ENCODE measurements at regions not wholly inside any gene's neighbourhood (a gene's known extent, or its start where the extent isn't known, plus 50 kb on each side); places are given as distances from the start of the nearest gene placed in this dataset.

DNA sequence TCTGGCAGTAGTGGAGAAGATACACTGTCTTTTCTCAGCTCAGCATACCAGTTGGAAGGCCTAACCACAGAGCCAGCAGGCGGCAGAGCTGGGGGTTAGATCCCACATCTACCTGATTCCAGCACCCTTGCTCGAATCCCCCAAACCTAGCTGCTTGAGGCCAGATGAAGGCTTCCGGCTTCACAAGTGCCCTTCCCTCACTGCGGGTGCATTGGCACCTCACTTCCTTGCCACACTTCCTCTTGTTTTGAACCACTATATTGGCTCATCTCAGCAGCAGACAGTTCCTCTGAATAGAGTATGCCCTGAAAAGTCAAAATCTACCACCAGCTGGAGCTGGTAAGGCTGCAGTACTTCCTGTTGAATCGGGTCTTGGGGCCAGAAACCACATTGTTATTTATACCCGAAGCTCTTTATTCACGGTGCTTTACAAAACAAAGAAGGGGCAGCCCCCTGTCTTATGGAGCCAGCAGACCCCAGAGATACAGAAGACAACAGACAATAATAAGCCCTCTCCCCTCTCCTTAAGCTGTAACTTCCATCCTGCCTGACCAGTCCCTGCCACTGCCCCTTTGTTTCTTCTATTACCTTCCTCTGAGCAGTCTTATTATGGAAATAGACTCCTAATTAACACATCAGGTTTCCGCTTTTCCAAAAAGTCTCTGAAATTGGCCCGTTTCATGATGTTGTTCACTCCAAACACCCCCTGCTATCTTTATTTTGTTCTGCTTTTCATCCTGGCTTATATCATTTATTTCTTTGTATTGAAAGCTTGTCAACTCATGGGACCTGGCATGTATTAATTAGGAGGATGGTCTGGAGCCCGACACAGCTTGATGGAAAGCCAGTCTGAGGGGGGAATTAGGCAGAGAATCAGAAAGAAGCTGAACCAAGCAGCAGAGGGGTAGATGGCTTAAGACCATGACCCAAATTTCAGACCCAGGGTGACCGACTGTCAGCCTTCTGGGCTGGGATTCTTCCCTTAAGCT is 233.5 kb downstream of the EFCAB11 start:
- Histone ChIP-seq H3K79me2 (ENCODE audit: insufficient read depth, low read length) (no peaks in the 10 kb centered on the region), H3K4me2 (ENCODE audit: low read depth, low read length, poor library complexity, severe bottlenecking) (peak overlapping the region; percentile 43), H3K9me2 (replicated peaks; ENCODE audit: insufficient read depth, low read length) (no peaks in the 10 kb centered on the region), H4K20me1 (ENCODE audit: low read depth, low read length) (no peaks in the 10 kb centered on the region), H3K27ac (ENCODE audit: low read depth, low read length) (peak overlapping the region; percentile 58), H3K9me3 (ENCODE audit: insufficient read depth, low read length) (no peaks in the 10 kb centered on the region), H3K9ac (ENCODE audit: low read length) (peak overlapping the region; percentile 16), H3K27me3 (ENCODE audit: low read length) (no peaks in the 10 kb centered on the region), H3K36me3 (ENCODE audit: low read length) (no peaks in the 10 kb centered on the region), H3F3A (ENCODE audit: insufficient read depth) (peaks cover 14% of the 10 kb centered on the region), H3K4me3 (ENCODE audit: insufficient read depth, low read length, poor library complexity, severe bottlenecking) (no peak overlapping the region), H2AFZ (ENCODE audit: low read depth, low read length, severe bottlenecking) (peak overlapping the region; percentile 82)
- no peak for TF ChIP-seq EZH2phosphoT487 (conservative IDR thresholded peaks at IDR 0.05; ENCODE audit: low read length)
- TF ChIP-seq, protein P1, sequence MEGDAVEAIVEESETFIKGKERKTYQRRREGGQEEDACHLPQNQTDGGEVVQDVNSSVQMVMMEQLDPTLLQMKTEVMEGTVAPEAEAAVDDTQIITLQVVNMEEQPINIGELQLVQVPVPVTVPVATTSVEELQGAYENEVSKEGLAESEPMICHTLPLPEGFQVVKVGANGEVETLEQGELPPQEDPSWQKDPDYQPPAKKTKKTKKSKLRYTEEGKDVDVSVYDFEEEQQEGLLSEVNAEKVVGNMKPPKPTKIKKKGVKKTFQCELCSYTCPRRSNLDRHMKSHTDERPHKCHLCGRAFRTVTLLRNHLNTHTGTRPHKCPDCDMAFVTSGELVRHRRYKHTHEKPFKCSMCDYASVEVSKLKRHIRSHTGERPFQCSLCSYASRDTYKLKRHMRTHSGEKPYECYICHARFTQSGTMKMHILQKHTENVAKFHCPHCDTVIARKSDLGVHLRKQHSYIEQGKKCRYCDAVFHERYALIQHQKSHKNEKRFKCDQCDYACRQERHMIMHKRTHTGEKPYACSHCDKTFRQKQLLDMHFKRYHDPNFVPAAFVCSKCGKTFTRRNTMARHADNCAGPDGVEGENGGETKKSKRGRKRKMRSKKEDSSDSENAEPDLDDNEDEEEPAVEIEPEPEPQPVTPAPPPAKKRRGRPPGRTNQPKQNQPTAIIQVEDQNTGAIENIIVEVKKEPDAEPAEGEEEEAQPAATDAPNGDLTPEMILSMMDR (IDR thresholded peaks at IDR 0.05; ENCODE audit: insufficient read depth, low read length, poor library complexity, severe bottlenecking) = peak; percentile 10

DNA sequence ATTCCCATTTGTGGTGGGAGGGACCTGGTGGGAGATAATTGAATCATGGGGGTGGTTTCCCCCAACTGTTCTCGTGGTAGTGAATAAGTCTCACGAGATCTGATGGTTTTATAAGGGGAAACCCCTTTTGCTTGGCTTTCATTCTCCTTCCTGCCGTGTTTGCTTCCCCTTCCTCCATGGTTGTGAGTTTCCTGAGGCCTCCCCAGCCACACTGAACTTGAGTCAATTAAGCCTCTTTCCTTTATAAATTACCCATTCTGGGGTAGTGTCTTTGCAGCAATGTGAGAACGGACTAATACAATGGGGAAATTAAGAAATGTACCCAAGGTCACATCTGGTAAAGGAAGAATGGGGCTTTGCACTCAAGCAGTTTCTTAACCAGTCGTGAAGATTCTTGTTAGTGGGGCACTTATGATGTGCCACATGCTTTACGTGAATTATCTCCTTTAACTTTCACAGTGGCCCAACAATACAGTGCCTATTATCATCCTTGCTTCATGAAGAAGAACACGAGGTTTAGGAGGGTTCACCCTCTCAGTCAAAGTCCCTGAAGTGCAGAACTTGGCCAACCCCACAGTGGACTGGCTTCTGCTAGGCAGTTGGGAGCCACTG is 234.3 kb downstream of the EFCAB11 start:
- H2AFZ ChIP-seq (ENCODE audit: low read depth, low read length, severe bottlenecking) = peak overlapping the region; percentile 82
- H3K79me2 ChIP-seq (ENCODE audit: insufficient read depth, low read length) = no peaks in the 10 kb centered on the region
- H3K27ac ChIP-seq (ENCODE audit: low read depth, low read length) = peak overlapping the region; percentile 58
- H3F3A ChIP-seq (ENCODE audit: insufficient read depth) = peaks cover 14% of the 10 kb centered on the region
- H3K9me3 ChIP-seq (ENCODE audit: insufficient read depth, low read length) = no peaks in the 10 kb centered on the region
- no peaks in the 10 kb centered on the region for H3K9me2 ChIP-seq (replicated peaks; ENCODE audit: insufficient read depth, low read length)
- no peaks in the 10 kb centered on the region for H3K36me3 ChIP-seq (ENCODE audit: low read length)
- no peaks in the 10 kb centered on the region for H3K27me3 ChIP-seq (ENCODE audit: low read length)
- peak overlapping the region; percentile 43 for H3K4me2 ChIP-seq (ENCODE audit: low read depth, low read length, poor library complexity, severe bottlenecking)
- no peak for TF ChIP-seq EZH2phosphoT487 (conservative IDR thresholded peaks at IDR 0.05; ENCODE audit: low read length)
- TF ChIP-seq, protein P1 (IDR thresholded peaks at IDR 0.05; ENCODE audit: insufficient read depth, low read length, poor library complexity, severe bottlenecking) = no peak
- H3K9ac ChIP-seq (ENCODE audit: low read length) = peak overlapping the region; percentile 16; the same call in 1 of the 2 replicates
- H4K20me1 ChIP-seq (ENCODE audit: low read depth, low read length) = no peaks in the 10 kb centered on the region
- H3K4me3 ChIP-seq (ENCODE audit: insufficient read depth, low read length, poor library complexity, severe bottlenecking) = no peak overlapping the region

DNA sequence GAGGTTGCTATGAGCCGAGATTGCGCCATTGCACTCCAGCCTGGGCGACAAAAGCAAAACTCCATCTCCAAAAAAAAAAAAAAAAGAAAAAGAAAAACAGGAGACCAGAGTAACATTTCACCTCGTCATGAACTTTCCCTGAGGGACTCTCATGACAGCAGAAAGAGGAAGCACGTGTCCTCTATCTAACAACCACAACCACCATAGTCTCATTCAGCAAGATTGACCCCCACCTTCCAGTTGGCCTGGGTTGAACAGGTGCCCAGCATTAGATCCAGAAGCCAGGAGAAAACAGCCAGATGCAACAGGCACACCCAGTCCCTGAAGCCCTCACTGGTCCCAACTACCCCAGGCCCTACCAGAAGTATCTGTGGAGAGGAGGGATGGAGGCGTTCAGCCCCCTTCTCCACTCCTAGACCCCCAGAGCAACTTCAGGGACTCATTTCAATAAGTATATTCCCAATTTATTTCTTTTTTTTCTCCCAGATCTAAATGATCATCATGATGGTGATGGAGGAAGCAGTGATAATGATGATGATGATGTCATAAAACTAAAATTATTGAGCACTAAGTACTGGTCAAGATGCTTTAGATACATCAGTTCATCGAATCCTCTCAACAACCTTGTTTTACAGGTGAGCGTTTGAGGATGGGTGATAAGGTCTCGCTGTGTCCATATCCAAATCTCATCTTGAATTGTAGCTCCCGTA is 235.0 kb downstream of the EFCAB11 start:
- no peaks in the 10 kb centered on the region for H3K9me3 ChIP-seq (ENCODE audit: insufficient read depth, low read length)
- no peak overlapping the region for H3K4me3 ChIP-seq (ENCODE audit: insufficient read depth, low read length, poor library complexity, severe bottlenecking)
- H3K27ac ChIP-seq (ENCODE audit: low read depth, low read length) = no peak overlapping the region
- no peaks in the 10 kb centered on the region for H3K9me2 ChIP-seq (replicated peaks; ENCODE audit: insufficient read depth, low read length)
- no peak overlapping the region for H3K9ac ChIP-seq (ENCODE audit: low read length)
- H3K27me3 ChIP-seq (ENCODE audit: low read length) = no peaks in the 10 kb centered on the region
- no peaks in the 10 kb centered on the region for H3K79me2 ChIP-seq (ENCODE audit: insufficient read depth, low read length)
- H3K4me2 ChIP-seq (ENCODE audit: low read depth, low read length, poor library complexity, severe bottlenecking) = no peak overlapping the region
- H3F3A ChIP-seq (ENCODE audit: insufficient read depth) = peaks cover 14% of the 10 kb centered on the region
- H2AFZ ChIP-seq (ENCODE audit: low read depth, low read length, severe bottlenecking) = no peak overlapping the region
- H3K36me3 ChIP-seq (ENCODE audit: low read length) = no peaks in the 10 kb centered on the region
- TF ChIP-seq, protein P1 (IDR thresholded peaks at IDR 0.05; ENCODE audit: insufficient read depth, low read length, poor library complexity, severe bottlenecking) = no peak
- no peak for TF ChIP-seq EZH2phosphoT487 (conservative IDR thresholded peaks at IDR 0.05; ENCODE audit: low read length)
- no peaks in the 10 kb centered on the region for H4K20me1 ChIP-seq (ENCODE audit: low read depth, low read length)

Data from SU-DHL-6 (cell line).